BLaER1 (cell line): ENCODE measurements at regions not wholly inside any gene's neighbourhood (a gene's known extent, or its start where the extent isn't known, plus 50 kb on each side); places are given as distances from the start of the nearest gene placed in this dataset.

Source experiments
- H3K27ac ChIP-seq: shearing (Covaris generic); formaldehyde crosslinking; 2 replicates; pipeline ENCODE4 v1.8.1; 2022
- H3K27me3 ChIP-seq: shearing (Covaris generic); formaldehyde crosslinking; 2 replicates; pipeline ENCODE4 v1.8.1; 2022
- H3K36me3 ChIP-seq: shearing (Covaris generic); formaldehyde crosslinking; 2 replicates; pipeline ENCODE4 v1.8.1; 2022
- H3K4me1 ChIP-seq: shearing (Covaris generic); formaldehyde crosslinking; 2 replicates; pipeline ENCODE4 v1.8.1; 2022
- H3K4me2 ChIP-seq: shearing (Covaris generic); formaldehyde crosslinking; 2 replicates; pipeline ENCODE4 v1.8.1; 2022
- H3K4me3 ChIP-seq: shearing (Covaris generic); formaldehyde crosslinking; 2 replicates; pipeline ENCODE4 v1.8.1; 2022
- H3K9ac ChIP-seq: shearing (Covaris generic); formaldehyde crosslinking; 2 replicates; pipeline ENCODE4 v1.8.1; 2022
- H3K9me3 ChIP-seq: shearing (Covaris generic); formaldehyde crosslinking; 2 replicates; pipeline ENCODE4 v1.8.1; 2022
- H4K20me1 ChIP-seq: shearing (Covaris generic); formaldehyde crosslinking; 2 replicates; pipeline ENCODE4 v1.8.1; 2022
- Cebpa-rat ChIP-seq: shearing (Covaris generic); IDR thresholded peaks from 2 replicates; pipeline ENCODE4 v1.8.1; 2022

DNA sequence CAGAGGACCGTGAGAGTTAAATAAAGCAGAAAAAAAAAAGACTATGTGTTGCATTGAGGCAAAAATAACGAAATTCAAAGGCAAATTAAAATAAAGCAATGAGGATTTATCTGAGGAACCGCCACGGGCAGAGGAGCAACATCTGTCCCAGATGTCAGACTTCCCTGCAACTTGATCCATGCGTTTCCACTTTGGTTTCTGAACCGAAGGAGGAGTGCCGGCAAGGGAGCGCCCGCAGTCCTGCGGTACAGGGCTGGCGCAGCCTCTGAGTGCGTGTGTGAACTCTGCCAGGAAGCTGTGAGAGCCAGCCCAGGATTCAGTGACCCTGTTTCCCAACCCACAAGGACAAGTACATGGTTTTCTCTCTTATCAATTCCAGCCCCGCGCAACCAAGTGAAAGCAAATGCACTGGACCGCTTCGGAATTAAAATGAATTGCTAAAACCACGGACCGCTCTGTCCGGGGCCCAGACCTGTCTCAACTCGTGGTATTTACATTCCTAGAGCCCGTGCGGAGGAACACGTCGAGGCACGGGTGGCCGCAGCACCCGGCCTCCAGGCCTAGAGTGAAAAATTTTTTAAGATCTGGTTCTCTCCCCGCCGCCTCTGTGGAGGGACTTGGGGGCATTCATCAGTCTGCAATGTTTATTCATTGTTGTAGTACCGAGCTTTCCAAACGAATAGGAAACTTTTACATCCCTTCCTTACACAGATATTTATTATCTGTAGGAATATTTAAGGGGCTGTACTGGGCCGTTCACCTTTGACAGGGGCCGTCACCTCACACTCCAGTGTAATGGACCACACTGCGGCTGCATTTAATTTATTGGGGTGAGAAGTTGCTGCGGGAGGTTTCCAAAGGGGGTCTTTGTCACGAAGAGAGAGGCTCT is 291.5 kb upstream of the NFE2L3 start:
- TF ChIP-seq Cebpa-rat, result no peak
- peaks cover 45% of the 10 kb centered on the region for H3K9me3 ChIP-seq
- peaks cover 94% of the 10 kb centered on the region for H4K20me1 ChIP-seq
- no peaks in the 10 kb centered on the region for H3K36me3 ChIP-seq
- H3K27ac ChIP-seq, result no peak overlapping the region
- no peak overlapping the region for H3K4me2 ChIP-seq
- H3K4me3 ChIP-seq, result no peak overlapping the region
- no peaks in the 10 kb centered on the region for H3K4me1 ChIP-seq
- H3K27me3 ChIP-seq, result peaks cover 97% of the 10 kb centered on the region
- H3K9ac ChIP-seq, result no peak overlapping the region

DNA sequence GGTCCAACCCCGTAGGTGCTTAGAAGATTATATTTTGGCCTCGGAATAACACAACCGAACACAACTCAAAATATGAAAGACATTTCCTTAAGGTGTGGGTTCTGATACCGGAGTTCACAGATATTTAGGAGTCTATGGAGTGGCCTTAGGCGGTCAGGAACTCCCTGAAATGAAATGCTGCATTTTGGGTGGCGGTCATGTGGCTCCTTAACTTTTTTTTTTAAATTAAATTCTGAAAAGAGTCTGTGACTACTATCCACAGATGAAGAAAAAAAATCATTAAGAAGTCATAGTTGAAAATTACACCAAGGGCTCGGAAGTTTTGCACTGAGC is 290.9 kb upstream of the NFE2L3 start:
- Histone ChIP-seq H3K9me3 (peaks cover 42% of the 10 kb centered on the region), H3K36me3 (no peaks in the 10 kb centered on the region), H3K27me3 (peaks cover 97% of the 10 kb centered on the region), H3K9ac (no peak overlapping the region), H3K27ac (no peak overlapping the region), H3K4me1 (no peaks in the 10 kb centered on the region), H4K20me1 (peaks cover 94% of the 10 kb centered on the region), H3K4me3 (no peak overlapping the region), H3K4me2 (no peak overlapping the region)
- TF ChIP-seq Cebpa-rat, result no peak

DNA sequence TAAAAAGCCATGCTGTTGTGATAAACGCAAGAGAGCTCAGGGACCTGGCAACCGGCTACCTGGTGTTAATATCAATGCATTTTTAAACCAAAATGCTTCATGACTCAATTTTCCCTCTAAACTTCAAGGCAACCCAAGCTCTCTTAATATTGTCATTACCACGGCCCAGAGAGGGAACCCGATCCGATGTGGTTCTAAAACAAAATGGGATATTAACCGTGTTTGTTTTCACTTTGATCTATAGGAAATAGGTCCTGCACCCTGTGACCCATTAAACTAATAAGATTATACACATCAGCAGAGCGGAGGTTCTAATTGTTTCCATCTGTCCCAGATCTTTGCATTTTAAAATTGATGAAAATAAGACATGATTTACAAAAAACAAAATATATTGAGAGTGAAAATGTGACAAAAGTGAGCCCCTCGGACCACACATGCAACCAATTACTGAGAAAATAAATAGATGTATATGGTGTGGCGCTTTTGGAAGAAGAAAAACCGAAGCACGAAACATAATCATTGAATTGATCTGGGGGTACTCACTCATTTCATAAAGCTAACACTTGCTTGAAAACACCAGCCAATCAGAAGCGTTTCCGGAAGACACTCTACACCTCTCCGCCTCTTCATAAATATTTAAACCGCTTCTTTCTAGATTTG is 290.3 kb upstream of the NFE2L3 start:
- no peaks in the 10 kb centered on the region for H3K4me1 ChIP-seq
- H3K9me3 ChIP-seq, result peaks cover 36% of the 10 kb centered on the region
- no peak for TF ChIP-seq Cebpa-rat
- H4K20me1 ChIP-seq, result peaks cover 93% of the 10 kb centered on the region
- peak overlapping the region; percentile 25; the same call in 1 of the 2 replicates for H3K4me3 ChIP-seq
- H3K27me3 ChIP-seq, result peaks cover 97% of the 10 kb centered on the region
- H3K9ac ChIP-seq, result no peak overlapping the region
- H3K4me2 ChIP-seq, result peak overlapping the region; percentile 41
- H3K36me3 ChIP-seq, result no peaks in the 10 kb centered on the region
- no peak overlapping the region for H3K27ac ChIP-seq

DNA sequence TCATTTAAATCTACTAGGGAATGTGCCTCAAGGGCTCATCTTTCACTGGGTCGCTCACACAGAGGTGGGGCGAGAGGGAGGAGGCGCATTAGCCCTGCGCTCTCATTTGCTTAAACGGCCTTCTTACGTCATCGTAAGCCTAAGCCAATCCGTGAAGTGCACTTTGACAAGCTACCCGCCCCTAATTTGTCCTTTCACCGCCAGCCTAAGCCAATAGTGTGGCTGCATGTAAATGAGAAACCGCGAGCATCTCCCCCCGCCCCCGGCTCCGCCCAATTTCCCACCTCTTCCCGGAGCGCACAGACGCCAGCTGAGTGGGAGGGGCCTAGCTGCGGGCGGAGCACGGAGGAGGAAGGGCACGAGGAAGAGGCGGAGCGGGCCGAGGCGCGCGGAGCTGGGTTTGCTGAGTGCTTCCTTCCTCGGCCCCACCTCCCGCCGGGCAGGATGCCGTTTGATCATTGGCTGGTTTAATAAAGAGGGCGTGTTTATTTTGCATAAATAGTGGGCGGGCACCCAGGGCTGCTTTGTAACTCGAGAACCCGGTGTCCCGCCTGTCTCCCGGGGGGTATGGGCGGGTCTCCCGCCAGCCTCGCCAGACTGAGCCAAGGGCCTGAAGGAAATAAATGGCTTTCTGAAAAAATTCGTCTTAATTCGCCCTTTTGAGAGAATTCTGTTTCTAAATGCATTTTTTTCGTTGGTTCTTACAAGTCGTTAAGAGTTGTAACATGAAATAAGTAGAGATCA is 289.6 kb upstream of the NFE2L3 start:
- H3K36me3 ChIP-seq, result no peaks in the 10 kb centered on the region
- H3K27ac ChIP-seq, result no peak overlapping the region
- TF ChIP-seq Cebpa-rat, result no peak
- peaks cover 29% of the 10 kb centered on the region for H3K9me3 ChIP-seq
- H3K9ac ChIP-seq, result no peak overlapping the region
- no peaks in the 10 kb centered on the region for H3K4me1 ChIP-seq
- peaks cover 90% of the 10 kb centered on the region for H4K20me1 ChIP-seq
- H3K4me2 ChIP-seq, result peak overlapping the region; percentile 41
- H3K27me3 ChIP-seq, result peaks cover 97% of the 10 kb centered on the region
- peak overlapping the region; percentile 25; the same call in 1 of the 2 replicates for H3K4me3 ChIP-seq

DNA sequence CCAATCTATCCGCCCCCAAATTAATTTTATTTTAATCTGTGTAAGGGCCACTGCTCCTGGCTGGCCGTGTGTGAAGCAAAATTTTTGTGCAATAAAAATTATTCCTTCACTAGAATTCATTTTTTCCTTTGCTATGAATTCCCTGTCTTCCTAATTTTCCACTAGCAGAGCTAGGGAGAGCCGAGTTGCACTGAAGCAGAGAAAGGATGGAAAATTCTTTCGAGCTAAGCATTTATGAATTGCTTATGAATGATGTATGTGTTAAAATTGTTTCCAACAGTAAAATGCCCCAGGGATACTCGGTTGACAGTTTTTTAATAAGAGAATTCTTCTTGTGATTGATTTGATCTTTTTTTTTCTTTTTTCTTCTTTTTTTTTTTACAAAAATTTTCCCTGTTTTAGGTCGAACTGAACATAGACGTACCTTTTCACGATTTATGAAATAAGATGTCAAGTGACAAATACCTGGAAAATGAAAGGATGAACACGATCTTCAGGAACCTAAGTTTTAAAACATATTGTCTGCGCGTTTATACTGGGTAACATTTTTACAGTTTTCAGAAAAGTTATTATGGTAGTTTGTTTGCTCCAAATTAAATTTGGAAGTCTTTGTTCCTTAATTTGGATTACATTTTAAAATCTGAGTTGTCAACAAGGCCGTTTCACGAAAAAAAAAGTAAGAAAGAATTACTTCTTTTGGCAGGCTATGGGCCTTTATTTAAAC is 288.8 kb upstream of the NFE2L3 start:
- Histone ChIP-seq H3K9ac (no peak overlapping the region), H3K36me3 (no peaks in the 10 kb centered on the region), H3K9me3 (peaks cover 22% of the 10 kb centered on the region), H3K4me3 (0 out of 2 replicates have a peak overlapping the region, but pooled peaks have one; percentile 19), H3K27me3 (peaks cover 97% of the 10 kb centered on the region), H4K20me1 (peaks cover 87% of the 10 kb centered on the region), H3K27ac (no peak overlapping the region), H3K4me2 (no peak overlapping the region; the same call in 1 of the 2 replicates), H3K4me1 (no peaks in the 10 kb centered on the region)
- TF ChIP-seq Cebpa-rat, result no peak

- no peak for TF ChIP-seq Cebpa-rat
- no peaks in the 10 kb centered on the region for H3K4me1 ChIP-seq
- no peak overlapping the region for H3K4me3 ChIP-seq
- peaks cover 16% of the 10 kb centered on the region for H3K9me3 ChIP-seq
- peaks cover 97% of the 10 kb centered on the region for H3K27me3 ChIP-seq
- H3K27ac ChIP-seq, result no peak overlapping the region
- H3K4me2 ChIP-seq, result no peak overlapping the region
- no peaks in the 10 kb centered on the region for H3K36me3 ChIP-seq
- H4K20me1 ChIP-seq, result peaks cover 87% of the 10 kb centered on the region
- H3K9ac ChIP-seq, result no peak overlapping the region
These were observed 288.3 kb upstream of the NFE2L3 start for GRCh38 chr7:25863729-25864110.

DNA sequence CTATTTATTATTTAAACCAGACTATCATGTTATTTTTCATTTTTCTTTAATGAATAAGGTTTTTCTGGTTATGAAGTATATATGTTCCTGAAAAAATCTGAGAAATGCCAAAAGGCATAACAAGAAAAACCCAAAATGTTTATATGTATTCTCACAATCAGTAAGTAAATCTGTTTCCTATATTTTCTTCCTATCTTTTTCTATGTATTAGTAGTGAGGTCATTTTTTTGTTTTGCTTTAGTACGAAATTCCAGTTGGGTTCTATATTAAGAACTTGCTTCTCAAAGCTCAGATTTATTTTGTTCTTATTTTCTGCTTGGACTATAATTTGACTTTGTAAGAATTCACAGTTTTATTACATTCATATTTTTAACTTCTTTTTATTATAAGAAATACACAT is 287.5 kb upstream of the NFE2L3 start:
- TF ChIP-seq Cebpa-rat, result no peak
- no peak overlapping the region for H3K27ac ChIP-seq
- no peak overlapping the region for H3K4me3 ChIP-seq
- no peaks in the 10 kb centered on the region for H3K4me1 ChIP-seq
- H3K9ac ChIP-seq, result no peak overlapping the region
- H3K9me3 ChIP-seq, result peaks cover 9% of the 10 kb centered on the region
- peaks cover 84% of the 10 kb centered on the region for H4K20me1 ChIP-seq
- peaks cover 97% of the 10 kb centered on the region for H3K27me3 ChIP-seq
- no peak overlapping the region for H3K4me2 ChIP-seq
- no peaks in the 10 kb centered on the region for H3K36me3 ChIP-seq

- Histone ChIP-seq H3K36me3 (no peaks in the 10 kb centered on the region), H3K9me3 (peaks cover 8% of the 10 kb centered on the region), H4K20me1 (peaks cover 78% of the 10 kb centered on the region), H3K27me3 (peaks cover 97% of the 10 kb centered on the region), H3K4me3 (no peak overlapping the region), H3K27ac (no peak overlapping the region), H3K4me2 (no peak overlapping the region), H3K9ac (no peak overlapping the region), H3K4me1 (no peaks in the 10 kb centered on the region)
- TF ChIP-seq Cebpa-rat, result no peak
These were observed 286.9 kb upstream of the NFE2L3 start for GRCh38 chr7:25864943-25865751.

- no peak overlapping the region for H3K4me2 ChIP-seq
- no peak overlapping the region for H3K27ac ChIP-seq
- peaks cover 69% of the 10 kb centered on the region for H3K27me3 ChIP-seq
- no peaks in the 10 kb centered on the region for H3K4me1 ChIP-seq
- no peak for TF ChIP-seq Cebpa-rat
- H3K9ac ChIP-seq, result no peak overlapping the region
- peaks cover 44% of the 10 kb centered on the region for H4K20me1 ChIP-seq
- H3K4me3 ChIP-seq, result no peak overlapping the region
- no peaks in the 10 kb centered on the region for H3K9me3 ChIP-seq
- no peaks in the 10 kb centered on the region for H3K36me3 ChIP-seq
These were observed 283.5 kb upstream of the NFE2L3 start for GRCh38 chr7:25868509-25868908.
